COLO668 (cell line): ENCODE measurements at regions not wholly inside any gene's neighbourhood (a gene's known extent, or its start where the extent isn't known, plus 50 kb on each side); places are given as distances from the start of the nearest gene placed in this dataset.
"Not testable (repeated sequence)": the region's sequence is repeated elsewhere in the genome, so short reads cannot be mapped to it uniquely, and the experiment has no call there.

ENCODE experiments used
- DNase-seq: peaks from one replicate; lab custom pipeline; 2025; ENCODE audit not compliant: unreplicated experiment; lab: John Stamatoyannopoulos, UW

DNA sequence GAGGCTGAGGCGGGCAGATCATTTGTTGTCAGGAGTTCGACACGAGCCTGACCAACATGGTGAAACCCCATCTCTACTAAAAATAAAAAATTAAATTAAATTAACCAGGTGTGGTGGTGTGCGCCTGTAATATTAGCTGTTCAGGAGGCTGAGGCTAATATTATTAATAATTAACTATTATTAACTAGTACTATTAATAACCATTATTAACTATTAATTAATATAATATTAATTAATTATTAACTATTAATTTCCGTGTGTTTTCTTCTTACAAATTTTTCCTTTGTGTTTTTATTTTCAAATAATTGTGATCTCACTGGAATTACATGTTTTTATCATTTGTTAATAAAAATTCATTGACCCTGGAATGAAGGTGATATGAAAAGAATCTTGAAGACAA lies 557.4 kb upstream of the ADGRB3 start:
- no peak for DNase-seq

GRCh38 chr6:68071740-68072139 lies 563.3 kb upstream of the ADGRB3 start:
- DNase-seq, result no peak

- DNase-seq, result no peak
Measured at GRCh38 chr6:68069921-68070710, 565.0 kb upstream of the ADGRB3 start.

- no peak for DNase-seq
Measured at GRCh38 chr6:68059899-68060298, 575.2 kb upstream of the ADGRB3 start.

- DNase-seq, result no peak
Measured at GRCh38 chr6:68059261-68059660, 575.8 kb upstream of the ADGRB3 start.

DNA sequence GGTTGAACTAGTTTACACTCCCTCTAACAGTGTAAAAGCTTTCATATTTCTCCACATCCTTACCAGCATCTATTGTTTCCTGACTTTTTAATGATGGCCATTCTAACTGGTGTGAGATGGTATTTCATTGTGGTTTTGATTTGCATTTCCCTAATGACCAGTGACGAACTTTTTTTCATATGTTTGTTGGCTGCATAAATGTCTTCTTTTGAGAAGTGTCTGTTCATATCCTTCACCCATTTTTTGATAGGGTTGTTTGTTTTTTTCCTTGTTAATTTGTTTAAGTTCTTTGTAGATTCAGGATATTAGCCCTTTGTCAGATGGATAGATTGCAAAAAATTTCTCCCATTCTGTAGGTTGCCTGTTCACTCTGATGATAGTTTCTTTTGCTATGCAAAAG lies 578.5 kb upstream of the ADGRB3 start:
- not testable (repeated sequence) for DNase-seq

- no peak for DNase-seq
Measured at GRCh38 chr6:68054756-68055155, 580.3 kb upstream of the ADGRB3 start.

DNA sequence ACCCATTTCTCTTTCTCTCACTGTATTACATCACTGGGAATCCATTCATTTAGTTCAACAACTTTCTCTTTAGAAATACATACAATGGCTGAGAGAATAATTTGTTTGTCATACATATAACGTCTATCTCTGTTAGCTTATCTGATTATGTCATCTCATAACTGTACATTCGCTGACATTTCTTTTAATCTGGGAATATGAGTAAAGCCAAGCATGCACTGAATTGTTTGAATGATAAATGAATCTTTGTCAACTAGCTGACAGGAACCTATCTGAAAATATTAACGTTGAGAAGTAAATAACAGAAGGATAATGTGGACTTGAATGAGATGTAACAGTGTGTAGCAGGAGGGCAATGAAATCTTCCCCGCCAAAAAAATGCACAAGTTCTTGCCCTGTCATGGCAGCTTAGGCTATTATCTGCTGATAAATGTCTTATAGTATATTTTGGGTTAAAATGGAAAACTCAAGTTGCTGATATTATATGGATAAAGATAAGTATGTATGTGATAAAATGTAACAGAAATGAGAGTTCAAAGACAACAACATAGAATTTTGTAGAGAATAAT lies 581.2 kb upstream of the ADGRB3 start:
- DNase-seq, result no peak

GRCh38 chr6:68052234-68052633 lies 582.8 kb upstream of the ADGRB3 start:
- no peak for DNase-seq

DNA sequence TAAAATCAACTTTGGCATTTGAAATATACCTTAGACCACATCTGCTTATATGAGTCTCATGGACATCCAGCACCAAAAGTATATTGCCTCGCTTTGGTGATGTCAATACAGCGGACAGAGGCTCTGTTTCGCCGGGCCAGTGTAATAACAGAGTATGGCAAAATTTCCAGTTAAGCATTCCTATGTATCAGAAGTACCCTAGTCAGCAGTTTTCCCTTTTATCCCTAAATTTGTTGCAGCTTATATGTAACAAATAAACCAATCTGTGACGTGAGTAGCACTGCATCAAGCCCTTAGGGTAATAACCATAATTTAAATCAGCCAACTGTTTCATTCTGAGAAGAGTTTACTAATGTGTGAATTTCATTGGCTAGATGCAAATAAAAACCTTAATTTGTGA lies 585.5 kb upstream of the ADGRB3 start:
- DNase-seq, result no peak

DNA sequence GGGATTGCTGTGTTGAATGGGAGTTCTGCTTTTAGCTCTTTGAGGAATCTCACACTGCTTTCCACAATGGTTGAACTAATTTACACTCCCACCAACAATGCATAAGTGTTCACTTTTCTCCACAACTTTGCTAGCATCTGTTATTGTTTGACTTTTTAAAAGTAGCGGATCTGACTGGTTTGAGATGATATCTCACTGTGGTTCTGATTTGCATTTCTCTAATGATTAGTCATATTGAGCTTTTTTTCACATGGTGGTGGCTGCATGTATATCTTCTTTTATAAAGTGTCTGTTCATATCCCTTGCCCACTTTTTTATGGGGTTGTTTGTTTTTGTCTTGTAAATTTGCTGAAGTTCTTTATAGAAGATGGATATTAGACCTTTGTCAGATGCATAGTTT lies 588.3 kb upstream of the ADGRB3 start:
- DNase-seq, result no peak

- no peak for DNase-seq
Measured at GRCh38 chr6:68046302-68046701, 588.8 kb upstream of the ADGRB3 start.

DNA sequence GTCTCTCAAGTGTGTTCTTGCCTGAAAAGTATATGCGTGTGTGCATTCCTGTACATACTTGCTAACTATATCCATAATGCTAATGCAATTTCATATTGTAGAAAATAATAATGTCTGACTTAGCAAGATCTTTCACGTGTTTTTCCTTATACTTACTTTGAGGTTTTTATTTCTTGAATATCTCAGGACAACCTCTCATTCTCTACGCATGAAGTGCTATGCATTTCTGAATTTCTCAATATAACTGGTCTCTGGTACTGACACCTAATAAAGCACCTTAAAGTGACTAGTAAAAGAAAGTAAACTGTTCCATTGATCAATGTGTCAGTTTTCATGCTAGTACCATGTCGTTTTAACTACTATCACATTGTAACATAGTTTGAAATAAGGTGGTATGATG lies 589.9 kb upstream of the ADGRB3 start:
- DNase-seq, result no peak

DNA sequence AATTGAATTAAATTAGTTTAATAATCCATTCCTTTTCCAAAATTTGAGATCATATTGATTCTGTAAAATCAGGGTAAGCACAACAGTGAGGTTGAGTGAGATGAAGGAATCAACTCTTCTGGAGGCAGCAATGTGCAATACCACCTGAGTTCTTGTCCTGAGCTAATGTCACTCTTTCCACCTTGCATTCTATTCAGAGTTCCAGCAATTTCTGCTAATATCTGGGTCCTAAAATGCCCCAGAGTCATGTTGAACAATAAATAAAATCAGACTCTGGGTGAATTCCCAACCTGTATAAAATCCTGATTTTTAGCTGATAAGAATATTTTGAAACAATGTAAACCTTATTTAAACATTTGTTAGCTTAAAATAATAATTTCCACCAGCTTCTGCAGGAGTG lies 590.8 kb upstream of the ADGRB3 start:
- no peak for DNase-seq

DNA sequence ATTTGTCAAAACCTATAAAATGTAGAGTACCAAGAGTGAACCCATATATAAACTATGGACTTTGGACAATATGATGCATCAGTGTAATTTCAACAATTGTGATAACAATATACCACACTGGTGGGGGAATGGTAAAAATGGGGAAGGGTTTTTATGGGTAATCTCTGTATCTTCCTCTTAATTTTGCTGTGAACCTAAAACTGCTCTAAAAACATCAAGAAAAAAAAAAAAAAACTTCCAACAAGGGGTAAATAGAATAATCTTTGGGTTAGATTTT lies 592.0 kb upstream of the ADGRB3 start:
- no peak for DNase-seq

- DNase-seq, result no peak
Measured at GRCh38 chr6:68042339-68043121, 592.6 kb upstream of the ADGRB3 start.

- DNase-seq, result no peak
Measured at GRCh38 chr6:68040780-68041179, 594.3 kb upstream of the ADGRB3 start.

DNA sequence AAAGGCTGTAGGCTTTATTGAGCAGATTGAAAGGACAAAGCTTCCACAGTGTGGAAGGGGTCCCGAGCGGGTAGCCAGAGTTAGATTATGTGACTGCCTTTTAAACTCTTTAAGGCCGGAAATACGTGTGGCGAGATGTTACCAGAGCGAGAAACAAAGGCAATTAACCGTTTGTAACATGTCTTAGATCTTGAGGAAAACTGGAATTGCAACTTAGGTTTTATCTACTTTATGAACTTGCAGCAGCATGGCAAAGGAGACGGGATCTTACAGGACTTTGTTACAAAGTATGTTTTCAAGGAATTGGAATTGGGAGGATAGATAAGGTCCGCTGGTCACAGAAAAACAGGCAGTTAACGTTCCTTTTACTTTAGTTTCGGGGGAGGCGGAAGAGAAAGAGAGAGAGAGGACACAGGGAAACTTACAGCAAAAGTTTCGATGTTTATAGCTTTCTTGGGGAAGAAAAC lies 594.7 kb upstream of the ADGRB3 start:
- no peak for DNase-seq

GRCh38 chr6:68039641-68040311 lies 595.3 kb upstream of the ADGRB3 start:
- DNase-seq, result no peak

- DNase-seq, result no peak
Measured at GRCh38 chr6:68038815-68039408, 596.2 kb upstream of the ADGRB3 start.

DNA sequence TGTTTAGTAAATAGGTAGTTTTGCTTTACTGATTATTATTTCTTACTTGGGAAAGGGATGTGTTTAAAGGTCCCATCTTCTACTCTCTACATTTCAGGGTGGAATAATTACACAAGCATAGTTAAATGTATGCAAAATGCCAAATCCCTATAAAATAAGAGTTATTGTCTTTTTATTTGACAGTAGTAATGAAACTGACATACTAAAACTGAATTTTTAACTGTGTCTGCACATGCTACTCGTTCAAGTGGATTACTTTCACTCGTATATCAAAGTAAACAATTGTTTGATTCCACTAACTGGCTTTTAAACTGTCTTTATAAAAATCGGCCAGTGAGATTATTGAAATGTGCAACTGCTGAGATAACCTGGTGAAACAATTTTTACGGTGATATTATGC lies 602.9 kb upstream of the ADGRB3 start:
- DNase-seq, result no peak
